Hepatic stellate cell (primary cell): ENCODE measurements at regions not wholly inside any gene's neighbourhood (a gene's known extent, or its start where the extent isn't known, plus 50 kb on each side); places are given as distances from the start of the nearest gene placed in this dataset.
"Not testable (repeated sequence)": the region's sequence is repeated elsewhere in the genome, so short reads cannot be mapped to it uniquely, and the experiment has no call there.

Experiments
- DNase-seq: peaks from one replicate; pipeline ENCODE4 v3.0.0; 2011; ENCODE audit warnings: low spot score

DNA sequence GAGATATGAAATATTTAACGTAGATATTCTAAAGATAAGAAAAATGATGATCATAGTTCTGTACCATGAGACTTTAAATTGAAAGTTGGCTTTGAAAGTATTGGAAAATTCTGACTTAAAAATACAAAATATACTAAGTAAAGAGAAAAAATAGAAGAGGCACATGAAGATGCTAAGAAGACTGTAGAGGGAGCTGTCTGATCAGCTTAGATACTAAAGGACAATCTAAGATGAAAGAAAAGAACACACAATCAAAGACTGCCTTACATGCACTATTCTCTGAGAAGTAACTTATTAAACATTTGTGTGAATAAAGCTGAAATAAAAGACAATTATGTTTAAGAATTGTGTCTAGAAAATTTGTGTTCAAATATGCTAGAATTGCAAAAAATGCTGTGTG lies 55.1 kb downstream of the RBMXL2 start:
- no peak for DNase-seq

DNA sequence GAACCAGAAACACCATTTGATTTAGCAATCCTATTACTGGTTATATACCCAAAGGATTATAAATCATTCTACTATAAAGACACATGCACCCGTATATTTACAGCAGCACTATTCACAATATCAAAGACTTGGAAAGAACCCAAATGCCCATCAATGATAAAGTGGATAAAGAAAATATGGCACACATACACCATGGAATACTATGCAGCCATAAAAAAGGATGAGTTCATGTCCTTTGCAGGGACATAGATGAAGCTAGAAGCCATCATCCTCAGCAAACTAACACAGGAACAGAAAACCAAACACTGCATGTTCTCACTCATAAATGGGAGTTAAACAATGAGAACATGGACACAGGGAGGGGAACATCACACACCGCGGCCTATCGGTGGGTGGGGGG lies 61.3 kb downstream of the RBMXL2 start:
- DNase-seq: not testable (repeated sequence)

DNA sequence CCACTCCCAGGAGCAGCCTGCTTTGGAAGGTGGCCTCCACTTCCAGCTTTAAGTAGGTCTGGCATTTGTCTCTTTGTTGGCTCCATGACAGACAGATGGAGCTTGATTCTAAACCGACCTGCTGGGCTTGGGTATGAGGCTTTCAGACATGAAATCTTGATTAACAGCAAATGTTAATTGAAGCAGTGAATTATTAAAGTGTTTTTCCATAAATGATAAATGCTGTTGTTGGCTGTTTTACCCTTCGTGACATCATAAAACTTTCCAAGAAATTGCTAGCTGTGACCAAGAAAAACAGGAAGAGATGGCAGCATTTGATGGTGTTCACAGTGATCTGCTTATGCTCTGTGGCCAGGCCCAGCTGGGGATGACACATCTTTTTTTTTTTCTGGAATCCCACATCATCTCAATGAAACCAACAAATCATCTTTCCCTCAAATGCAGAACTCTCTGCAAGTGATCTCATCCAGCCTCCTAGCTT lies 66.1 kb downstream of the RBMXL2 start:
- DNase-seq: peak; percentile 44

DNA sequence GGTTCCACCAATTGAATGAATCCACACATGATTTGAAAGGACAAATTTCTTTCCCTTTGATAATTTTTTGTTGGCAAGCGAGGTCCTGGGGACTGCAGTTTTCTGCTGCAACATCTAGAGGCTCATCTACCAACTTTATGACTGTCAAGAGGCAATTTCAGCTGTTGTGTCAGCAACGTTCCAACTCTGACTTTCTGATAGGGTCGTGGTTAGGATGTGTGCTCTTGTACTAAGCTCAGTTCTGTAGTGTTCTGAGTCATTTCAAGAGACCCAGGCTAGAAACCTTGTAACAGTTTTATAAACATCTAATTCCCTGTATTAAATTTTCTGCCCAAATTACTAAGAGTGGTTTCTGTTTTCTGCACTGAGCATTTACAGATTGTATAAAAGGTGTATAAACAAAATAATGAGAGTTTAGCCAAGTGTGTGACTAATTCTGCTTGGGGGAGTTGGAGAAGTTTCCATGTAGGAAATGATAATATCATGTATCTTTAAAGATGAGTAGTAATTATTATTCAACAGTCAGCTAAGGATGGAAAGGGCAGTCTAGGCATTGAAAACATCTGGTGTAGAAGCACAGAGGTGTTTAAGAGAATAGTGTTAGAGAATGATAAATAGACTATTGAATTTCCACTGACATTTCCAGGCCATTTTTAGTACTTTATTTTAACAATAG lies 72.2 kb downstream of the RBMXL2 start:
- DNase-seq: no peak

DNA sequence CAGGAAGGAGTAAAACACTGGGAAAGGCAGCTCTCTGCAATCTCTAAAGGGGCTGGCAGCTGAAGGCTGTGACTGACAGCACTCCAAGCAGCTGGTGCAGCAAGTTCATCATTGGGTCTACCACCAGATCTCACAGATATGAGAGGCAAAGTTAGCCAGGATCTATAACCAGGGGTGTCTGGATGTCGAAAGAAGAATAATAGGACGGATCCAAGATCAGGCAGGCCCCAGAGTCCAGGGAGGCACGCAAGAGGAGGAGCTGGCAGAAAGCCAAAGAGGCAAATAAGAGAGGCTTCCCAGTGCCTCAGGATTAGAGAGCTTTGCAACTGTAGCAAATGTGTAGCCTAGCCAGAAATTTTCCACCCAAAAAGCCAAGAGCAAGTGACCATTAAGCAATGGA lies 77.1 kb downstream of the RBMXL2 start:
- DNase-seq: no peak

DNA sequence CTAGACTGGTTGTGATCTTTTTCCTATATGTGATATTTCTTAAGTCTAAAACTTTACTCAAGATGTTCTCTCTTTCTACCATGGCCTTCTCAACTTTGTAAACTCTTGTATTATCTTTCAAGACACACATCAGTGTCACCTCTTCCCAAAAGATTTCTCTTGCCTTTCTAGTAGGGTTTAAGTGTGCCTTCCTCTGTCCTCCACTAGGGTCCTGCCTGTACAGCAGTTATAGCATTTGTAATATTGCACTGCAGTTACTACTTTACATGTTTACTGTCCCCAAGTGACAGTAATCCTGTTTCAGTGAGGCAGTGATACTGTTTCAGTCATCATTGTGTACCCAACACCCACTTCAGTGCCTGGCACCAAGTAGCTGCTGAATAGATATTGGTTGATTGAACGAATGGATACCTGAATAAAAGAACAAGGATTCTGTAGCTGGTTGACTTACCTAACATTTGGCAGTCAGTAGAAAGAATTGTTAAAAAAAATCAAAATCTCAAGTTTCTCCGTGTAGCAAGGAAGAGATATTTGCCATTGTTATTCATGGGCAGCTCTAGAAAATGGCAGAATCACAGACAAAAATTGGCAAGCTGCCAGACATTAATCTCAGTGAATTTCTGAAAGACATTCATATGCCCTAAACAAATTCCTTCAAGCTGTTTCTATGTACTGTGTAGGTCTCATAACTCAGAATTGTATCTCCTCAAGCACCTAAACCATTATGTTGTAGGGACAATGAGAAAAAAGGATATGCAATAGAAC lies 79.4 kb downstream of the RBMXL2 start:
- no peak for DNase-seq

DNA sequence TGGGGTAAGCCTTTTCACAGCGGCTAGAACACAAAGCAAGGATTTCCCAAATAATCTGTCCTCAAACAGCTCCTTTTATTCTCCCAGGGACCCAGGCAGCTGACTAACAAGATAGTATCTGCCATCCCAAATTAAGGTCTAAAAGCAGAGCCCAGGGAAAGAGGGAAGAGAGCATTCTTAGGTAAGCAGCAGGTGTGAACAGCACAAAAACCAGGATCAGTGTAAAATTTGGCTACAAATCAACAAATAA lies 79.9 kb downstream of the RBMXL2 start:
- no peak for DNase-seq

DNA sequence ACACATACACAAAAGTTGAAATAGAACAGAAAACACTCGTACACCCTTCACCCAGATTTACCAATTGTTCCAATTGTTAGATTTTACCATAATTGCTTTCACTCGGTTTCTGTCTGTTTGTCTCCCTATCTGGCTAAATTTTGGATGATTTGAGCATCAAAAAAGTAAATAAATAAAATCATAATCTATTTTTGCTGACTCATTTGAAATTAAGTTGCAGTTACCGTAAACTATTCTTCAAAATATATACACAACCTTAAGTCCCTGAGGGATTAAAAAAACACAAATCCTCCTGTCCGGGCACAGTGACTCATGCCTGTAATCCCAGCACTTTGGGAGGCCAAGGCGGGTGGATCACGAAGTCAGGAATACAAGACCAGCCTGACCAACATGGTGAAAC lies 81.3 kb upstream of the SYT9 start:
- DNase-seq: no peak

DNA sequence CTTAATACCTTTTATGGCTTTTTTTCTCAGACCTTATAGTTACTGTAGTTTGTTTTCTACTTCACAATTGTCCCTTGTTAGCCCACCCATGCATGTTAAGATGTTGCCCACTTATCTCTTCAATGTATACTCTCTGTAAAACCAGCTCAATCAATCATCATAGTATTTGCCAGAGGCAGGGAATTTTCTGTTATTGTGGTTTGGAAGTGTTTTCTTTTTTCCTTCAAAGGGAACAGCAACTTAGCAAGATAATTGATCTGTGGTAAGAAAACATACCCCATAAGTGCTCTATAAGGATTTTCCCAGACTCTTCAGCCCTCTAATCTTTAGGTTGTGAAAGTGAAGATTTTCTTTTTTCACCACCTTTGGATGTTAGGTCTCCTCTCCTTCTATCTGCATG lies 76.7 kb upstream of the SYT9 start:
- no peak for DNase-seq

DNA sequence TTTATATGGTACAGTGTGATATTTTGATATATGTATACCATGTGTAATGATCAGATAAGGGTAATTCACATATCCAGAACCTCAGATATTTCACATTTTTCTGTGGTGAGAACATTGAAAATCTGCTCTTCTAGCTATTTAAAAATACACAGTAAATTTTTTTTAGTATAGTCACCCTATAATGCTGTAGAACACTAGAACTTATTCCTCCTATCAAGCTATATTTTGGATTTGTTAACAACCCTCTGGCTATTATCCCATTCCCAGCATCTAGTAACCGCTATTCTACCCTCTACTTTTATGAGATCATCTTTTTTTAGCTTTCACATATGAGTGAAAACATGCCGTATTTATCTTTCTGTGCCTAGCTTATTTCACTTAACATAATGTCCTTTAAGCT lies 65.5 kb upstream of the SYT9 start:
- DNase-seq: peak; percentile 11

DNA sequence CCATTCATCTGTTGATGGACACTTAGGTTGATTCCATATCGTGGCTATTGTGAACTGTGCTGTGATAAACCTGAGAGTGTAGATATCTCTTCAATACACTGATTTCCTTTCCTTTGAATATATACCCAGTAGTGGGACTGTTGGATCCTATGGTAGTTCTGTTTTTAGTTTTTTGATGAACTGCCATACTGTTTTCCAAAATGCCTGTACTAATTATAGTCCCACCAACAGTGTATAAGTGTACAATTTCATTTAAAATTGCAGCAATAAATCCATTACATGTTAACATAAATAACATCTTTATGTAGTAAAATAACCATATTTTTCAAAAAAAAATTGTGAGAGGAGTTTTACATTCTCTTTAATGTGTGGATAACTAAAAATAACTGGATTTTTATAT lies 65.0 kb upstream of the SYT9 start:
- DNase-seq: no peak

DNA sequence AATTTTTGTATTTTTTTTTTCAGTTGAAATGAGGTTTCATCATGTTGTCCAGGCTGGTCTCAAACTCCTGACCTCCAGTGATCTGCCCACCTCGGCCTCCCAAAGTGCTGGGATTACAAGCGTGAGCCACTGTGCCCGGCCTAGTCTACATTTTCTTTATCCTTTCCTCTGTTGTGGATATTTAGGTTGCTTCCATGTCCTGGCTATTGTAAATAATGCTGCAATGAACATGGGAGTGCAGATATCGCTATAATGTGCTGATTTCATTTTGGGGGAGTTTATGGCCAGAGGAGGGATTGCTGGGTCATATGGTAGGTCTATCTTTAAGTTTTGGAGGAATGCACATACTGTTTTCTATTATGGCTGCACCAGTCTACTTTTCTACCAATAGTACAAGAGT lies 58.9 kb upstream of the SYT9 start:
- not testable (repeated sequence) for DNase-seq

DNA sequence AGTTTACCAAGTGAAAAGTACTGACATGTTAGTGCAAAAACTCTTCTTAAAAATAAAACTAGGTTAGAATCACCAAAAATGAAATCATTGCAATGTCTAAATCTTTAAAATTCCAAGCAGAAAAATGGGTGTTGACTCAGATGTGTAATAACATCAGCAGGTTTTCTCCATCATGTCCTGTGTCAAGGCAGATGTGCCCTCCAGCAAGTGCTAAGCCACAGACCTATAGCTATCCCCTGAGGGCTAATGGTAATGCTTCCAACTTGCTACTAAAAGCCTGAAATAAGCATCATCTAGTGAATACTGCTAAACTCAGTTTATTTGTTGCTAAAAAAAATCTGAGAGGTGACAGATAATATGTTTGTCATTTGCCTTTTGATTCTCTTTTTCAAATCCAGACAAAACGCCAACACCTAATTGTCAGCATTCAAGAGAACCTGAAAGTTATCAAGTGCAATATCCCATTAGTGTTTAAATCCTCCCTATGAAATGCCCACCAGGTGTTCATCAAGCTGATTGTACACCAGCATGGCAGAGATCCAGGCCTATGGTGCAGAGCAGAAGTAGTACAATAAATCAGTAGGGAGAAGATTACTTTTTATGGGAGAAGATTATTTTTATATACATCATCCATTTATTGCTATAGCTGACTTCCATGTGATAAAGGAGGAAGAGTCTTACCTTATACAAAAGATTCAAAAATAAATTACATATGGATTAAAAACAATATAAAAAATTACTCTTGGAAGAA lies 55.1 kb upstream of the SYT9 start:
- DNase-seq: no peak

DNA sequence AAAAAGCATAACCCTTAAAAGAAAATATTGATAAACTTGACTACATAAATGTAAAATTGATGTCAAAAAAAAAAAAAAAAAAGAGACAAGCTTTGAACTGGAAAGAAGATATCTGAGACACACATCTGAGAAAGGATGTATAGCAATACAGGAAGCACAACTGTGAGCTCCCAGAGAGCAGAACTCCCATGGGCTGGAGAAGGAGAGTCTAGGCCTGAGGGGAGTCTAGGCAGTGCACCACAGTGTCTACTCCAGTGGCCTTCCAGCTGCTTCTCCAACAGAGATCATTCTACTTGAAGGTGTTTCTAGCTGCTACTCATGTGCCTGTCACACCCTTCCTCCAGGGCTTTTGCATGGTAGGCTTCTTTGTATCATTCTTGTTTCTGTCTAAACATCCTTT lies 54.2 kb upstream of the SYT9 start:
- no peak for DNase-seq
